ENCODE measurements at regions not wholly inside any gene's neighbourhood (a gene's known extent, or its start where the extent isn't known, plus 50 kb on each side); places are given as distances from the start of the nearest gene placed in this dataset.

- DNase-seq = no peak
- Mint-ChIP-seq H3K36me3 (ENCODE audit: low read depth) (peaks cover 10% of the 10 kb centered on the region; the same call in 1 of the 2 replicates), H3K27ac (no peak overlapping the region), H3K9me3 (peaks cover 64% of the 10 kb centered on the region), H3K4me3 (no peak overlapping the region), H3K4me1 (ENCODE audit: low read depth) (no peaks in the 10 kb centered on the region), H3K27me3 (ENCODE audit: insufficient read depth) (peaks cover 2% of the 10 kb centered on the region; the same call in 1 of the 2 replicates)
- no peak for TF ChIP-seq CTCF (IDR thresholded peaks at IDR 0.05)
These were observed 230.4 kb upstream of the MYT1L start for GRCh38 chr2:2561346-2562095.

- no peak for DNase-seq
- Mint-ChIP-seq H3K36me3 (ENCODE audit: low read depth) (peaks cover 10% of the 10 kb centered on the region; the same call in 1 of the 2 replicates), H3K27ac (no peak overlapping the region), H3K4me3 (no peak overlapping the region), H3K9me3 (peaks cover 63% of the 10 kb centered on the region), H3K27me3 (ENCODE audit: insufficient read depth) (peaks cover 4% of the 10 kb centered on the region), H3K4me1 (ENCODE audit: low read depth) (no peaks in the 10 kb centered on the region)
- no peak for TF ChIP-seq CTCF (IDR thresholded peaks at IDR 0.05)
These were observed 229.4 kb upstream of the MYT1L start for GRCh38 chr2:2560374-2561015.

- Mint-ChIP-seq H3K9me3 (peaks cover 52% of the 10 kb centered on the region), H3K4me1 (ENCODE audit: low read depth) (no peaks in the 10 kb centered on the region)
These were observed 227.4 kb upstream of the MYT1L start for GRCh38 chr2:2558476-2558875.

GRCh38 chr2:2557475-2557874 lies 226.4 kb upstream of the MYT1L start:
- Mint-ChIP-seq H3K9me3 (peaks cover 51% of the 10 kb centered on the region), H3K4me3 (no peak overlapping the region), H3K27ac (no peak overlapping the region), H3K4me1 (ENCODE audit: low read depth) (no peaks in the 10 kb centered on the region), H3K27me3 (ENCODE audit: insufficient read depth) (peaks cover 2% of the 10 kb centered on the region; the same call in 1 of the 2 replicates), H3K36me3 (ENCODE audit: low read depth) (peaks cover 6% of the 10 kb centered on the region; the same call in 1 of the 2 replicates)
- DNase-seq = no peak
- no peak for TF ChIP-seq CTCF (IDR thresholded peaks at IDR 0.05)

More at GRCh38 chr2:2558476-2558875, 227.4 kb upstream of the MYT1L start:
- DNase-seq = no peak
- Mint-ChIP-seq H3K36me3 (ENCODE audit: low read depth) (peaks cover 6% of the 10 kb centered on the region; the same call in 1 of the 2 replicates), H3K27ac (no peak overlapping the region), H3K4me3 (no peak overlapping the region), H3K27me3 (ENCODE audit: insufficient read depth) (peaks cover 2% of the 10 kb centered on the region)
- no peak for TF ChIP-seq CTCF (IDR thresholded peaks at IDR 0.05)

GRCh38 chr2:2550856-2551255 lies 219.8 kb upstream of the MYT1L start:
- H3K4me1 Mint-ChIP-seq (ENCODE audit: low read depth) = no peaks in the 10 kb centered on the region
- H3K36me3 Mint-ChIP-seq (ENCODE audit: low read depth) = no peaks in the 10 kb centered on the region
- no peak overlapping the region for H3K4me3 Mint-ChIP-seq
- no peak for DNase-seq
- TF ChIP-seq CTCF (IDR thresholded peaks at IDR 0.05) = no peak
- H3K27me3 Mint-ChIP-seq (ENCODE audit: insufficient read depth) = peaks cover under 1% of the 10 kb centered on the region; the same call in 1 of the 2 replicates
- H3K9me3 Mint-ChIP-seq = peaks cover 43% of the 10 kb centered on the region
- H3K27ac Mint-ChIP-seq = no peak overlapping the region

Data from HFFc6 (cell line).